HUES64 (cell line): ENCODE measurements at regions not wholly inside any gene's neighbourhood (a gene's known extent, or its start where the extent isn't known, plus 50 kb on each side); places are given as distances from the start of the nearest gene placed in this dataset.

ENCODE experiments used
- H3K27ac ChIP-seq: 2 replicates; pipeline ENCODE4 v1.7.0; 2013; ENCODE audit warnings: low read depth, low read length, inconsistent platforms
- H3K27me3 ChIP-seq: 2 replicates; pipeline ENCODE4 v1.6.1; 2013; ENCODE audit warnings: mild to moderate bottlenecking, low read length; ENCODE audit not compliant: insufficient read depth
- H3K36me3 ChIP-seq: 2 replicates; pipeline ENCODE4 v1.6.1; 2013; ENCODE audit warnings: mild to moderate bottlenecking, low read length; ENCODE audit not compliant: insufficient read depth
- H3K4me1 ChIP-seq: 2 replicates; pipeline ENCODE4 v1.6.1; 2013; ENCODE audit warnings: mild to moderate bottlenecking, low read length, moderate library complexity; ENCODE audit not compliant: insufficient read depth
- H3K4me3 ChIP-seq: 2 replicates; pipeline ENCODE4 v1.5.1; 2013; ENCODE audit warnings: mild to moderate bottlenecking, low read length, moderate library complexity
- H3K9ac ChIP-seq: 2 replicates; pipeline ENCODE4 v1.6.1; 2013; ENCODE audit warnings: mild to moderate bottlenecking, low read depth, low read length
- H3K9me3 ChIP-seq: 2 replicates; pipeline ENCODE4 v1.6.1; 2013; ENCODE audit warnings: low read depth, low read length; ENCODE audit not compliant: insufficient read depth
- WGBS: fragments of 150-250, 120-280 bp; methylation state at CpG from one replicate; pipeline ENCODE4 v1.1.7; 2013; ENCODE audit warnings: missing lambda C conversion rate; 5-methylcytosine and 5-hydroxymethylcytosine counted together

DNA sequence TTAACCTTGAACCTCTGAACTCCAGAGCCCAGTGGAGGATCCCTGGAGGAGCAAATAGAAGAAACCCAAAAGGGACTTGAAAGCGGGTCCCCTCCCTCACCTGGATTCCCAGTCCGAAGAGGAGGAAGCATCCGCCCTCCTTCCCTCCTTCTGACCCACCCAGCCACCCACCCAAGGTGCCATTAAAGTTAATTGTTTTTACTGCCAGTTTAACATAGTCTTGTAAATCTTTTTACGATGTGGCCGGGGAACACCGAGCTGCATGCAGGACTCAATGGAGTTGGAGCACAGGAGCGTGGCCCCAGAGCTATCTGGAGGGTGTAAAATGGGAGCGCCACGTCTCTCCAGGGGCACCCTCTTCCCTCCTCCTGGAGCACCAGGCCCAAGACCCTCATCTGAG lies 49.9 kb upstream of the TBX3 start:
- Histone ChIP-seq H3K4me1 (peaks cover 5% of the 10 kb centered on the region; the same call in 1 of the 2 replicates), H3K9ac (no peak overlapping the region), H3K4me3 (no peak overlapping the region), H3K27me3 (peaks cover 30% of the 10 kb centered on the region), H3K9me3 (no peaks in the 10 kb centered on the region), H3K27ac (no peak overlapping the region), H3K36me3 (no peaks in the 10 kb centered on the region)
- WGBS: 81% methylated on average over 9 of the region's 9 CpGs
